Common myeloid progenitor, CD34-positive (primary cell): ENCODE measurements at regions not wholly inside any gene's neighbourhood (a gene's known extent, or its start where the extent isn't known, plus 50 kb on each side); places are given as distances from the start of the nearest gene placed in this dataset.

Source experiments
- CTCF ChIA-PET: fragments of 350-600 bp; sonication (Branson Sonifier 250); formaldehyde crosslinking; loops from one replicate; lab custom pipeline; 2021; ENCODE audit warnings: antibody characterized with exemption; lab: Charles Lee
- POLR2A ChIA-PET: fragments of 350-600 bp; sonication (Branson Sonifier 250); formaldehyde crosslinking; loops from one replicate; lab custom pipeline; 2021; ENCODE audit warnings: antibody characterized with exemption; lab: Charles Lee
- DNase-seq, 3 donors: peaks; one replicate each; pipeline versions ENCODE4 v3.0.0 to v3.0.0-alpha.2; 2013
- H3K27ac ChIP-seq, 2 experiments: 1 replicate in 1 of 2; 2 replicates in 1 of 2; pipeline ENCODE4 v1.7.0; 2013; ENCODE audit warnings: inconsistent platforms in 2 of 2, low read length in 2 of 2, mild to moderate bottlenecking in 2 of 2, low read depth in 1 of 2, moderate library complexity in 1 of 2; ENCODE audit not compliant: severe bottlenecking in 2 of 2, insufficient read depth in 1 of 2, poor library complexity in 1 of 2
- H3K27me3 ChIP-seq, 5 experiments: replicated peaks in 2 of 5; 1 replicate in 3 of 5; 2 replicates in 2 of 5; pipeline versions ENCODE4 v1.6.1 to v1.7.0; 2013; ENCODE audit warnings: low read length in 4 of 5, mild to moderate bottlenecking in 2 of 5, moderate library complexity in 2 of 5, inconsistent platforms in 1 of 5; ENCODE audit not compliant: insufficient read depth in 5 of 5, control insufficient read depth in 4 of 5
- H3K36me3 ChIP-seq, 4 experiments: 1 replicate in 2 of 4; 2 replicates in 2 of 4; pipeline versions ENCODE4 v1.6.1 to v1.7.0; 2013; ENCODE audit warnings: low read length in 3 of 4, control low read depth in 1 of 4, mild to moderate bottlenecking in 1 of 4; ENCODE audit not compliant: control insufficient read depth in 4 of 4, insufficient read depth in 4 of 4
- H3K4me1 ChIP-seq, 4 experiments: 1 replicate in 3 of 4; 2 replicates in 1 of 4; pipeline versions ENCODE4 v1.6.1 to v1.7.1; 2013; ENCODE audit warnings: low read length in 3 of 4, mild to moderate bottlenecking in 3 of 4, control low read depth in 1 of 4, inconsistent platforms in 1 of 4, moderate library complexity in 1 of 4; ENCODE audit not compliant: control insufficient read depth in 4 of 4, insufficient read depth in 4 of 4; ENCODE audit errors: control extremely low read depth in 1 of 4
- H3K4me3 ChIP-seq, 7 experiments: 1 replicate in 4 of 7; 2 replicates in 3 of 7; pipeline versions ENCODE4 v1.5.1 to v1.7.0; 2013; ENCODE audit warnings: mild to moderate bottlenecking in 7 of 7, low read length in 6 of 7, moderate library complexity in 6 of 7, inconsistent platforms in 2 of 7, low read depth in 2 of 7, control low read depth in 1 of 7; ENCODE audit not compliant: insufficient read depth in 4 of 7, control insufficient read depth in 1 of 7; ENCODE audit errors: extremely low read depth in 1 of 7
- H3K9me3 ChIP-seq, 5 experiments: 1 replicate in 4 of 5; 2 replicates in 1 of 5; pipeline versions ENCODE4 v1.6.1 to v1.7.1; 2013; ENCODE audit warnings: low read length in 4 of 5, mild to moderate bottlenecking in 2 of 5, inconsistent platforms in 1 of 5, low read depth in 1 of 5, moderate library complexity in 1 of 5; ENCODE audit not compliant: control insufficient read depth in 4 of 5, insufficient read depth in 2 of 5; ENCODE audit errors: control extremely low read depth in 1 of 5
- WGBS: methylation state at CpG from one replicate; pipeline ENCODE4 v1.1.5; 2013; ENCODE audit not compliant: insufficient coverage; 5-methylcytosine and 5-hydroxymethylcytosine counted together

- 92% methylated on average over 7 of the region's 7 CpGs for WGBS
- DNase-seq = no peak
- H3K4me1 ChIP-seq = peaks cover 26 to 74% (median 45%) of the 10 kb centered on the region in 4 experiments
- H3K36me3 ChIP-seq = no peaks in the 10 kb centered on the region
- H3K27ac ChIP-seq = no peak overlapping the region
- ChIA-PET CTCF (no interaction called here), POLR2A (no interaction called here)
- peaks cover 0 to under 1% (median 0%) of the 10 kb centered on the region in 5 experiments for H3K9me3 ChIP-seq
- H3K4me3 ChIP-seq = no peak overlapping the region
- H3K27me3 ChIP-seq = no peaks in the 10 kb centered on the region
These were observed 68.0 kb upstream of the TNS3 start for GRCh38 chr7:47649919-47650318.

- peak overlapping the region in 1 of 7 experiments; percentile 17 for H3K4me3 ChIP-seq
- no peaks in the 10 kb centered on the region for H3K36me3 ChIP-seq
- ChIA-PET CTCF (interaction anchor here (1.3 to 2.4 kb wide), 4 partner anchors 10 to 141 kb away, joined by 3 to 7 read pairs (median 4); no protein-coding TSS in a partner anchor), POLR2A (interaction anchor here (0.8 kb wide), 1 partner anchor 64 kb away, joined by 6 read pairs; no protein-coding TSS in a partner anchor)
- peaks cover 0 to 10% (median 1%) of the 10 kb centered on the region in 5 experiments for H3K9me3 ChIP-seq
- H3K27ac ChIP-seq = no peak overlapping the region
- peak in 2 of 3 donors; percentile 65 to 77 for DNase-seq
- H3K27me3 ChIP-seq = no peaks in the 10 kb centered on the region
- 22% methylated on average over 3 of the region's 7 CpGs for WGBS
- H3K4me1 ChIP-seq = peaks cover 22 to 67% (median 40%) of the 10 kb centered on the region in 4 experiments
These were observed 66.5 kb upstream of the TNS3 start for GRCh38 chr7:47648275-47648925.

- Histone ChIP-seq H3K27me3 (no peaks in the 10 kb centered on the region), H3K27ac (no peak overlapping the region), H3K4me1 (peaks cover 22 to 62% (median 39%) of the 10 kb centered on the region in 4 experiments), H3K4me3 (peak overlapping the region in 3 of 7 experiments; percentile 33 to 61 (median 38)), H3K36me3 (no peaks in the 10 kb centered on the region), H3K9me3 (peaks cover 1 to 12% (median 4%) of the 10 kb centered on the region in 5 experiments)
- WGBS = 100% methylated on average over 1 of the region's 2 CpGs
- no peak for DNase-seq
- ChIA-PET POLR2A (no interaction called here), CTCF (interaction anchor here (1.2 to 2.4 kb wide), 5 partner anchors 10 to 141 kb away, joined by 3 to 7 read pairs (median 4); no protein-coding TSS in a partner anchor)
These were observed 66.0 kb upstream of the TNS3 start for GRCh38 chr7:47647918-47648250.

GRCh38 chr7:47647181-47647917, 65.4 kb upstream of the TNS3 start:
- ChIA-PET CTCF (interaction anchor here (1.2 to 2.4 kb wide), 7 partner anchors 10 to 140 kb away, joined by 3 to 7 read pairs (median 3); no protein-coding TSS in a partner anchor), POLR2A (no interaction called here)
- 27% methylated on average over 9 of the region's 9 CpGs for WGBS
- H3K27me3 ChIP-seq = no peaks in the 10 kb centered on the region
- no peaks in the 10 kb centered on the region for H3K36me3 ChIP-seq
- peak overlapping the region in 4 of 7 experiments; percentile 10 to 61 (median 36) for H3K4me3 ChIP-seq
- peaks cover 22 to 60% (median 39%) of the 10 kb centered on the region in 4 experiments for H3K4me1 ChIP-seq
- no peak overlapping the region for H3K27ac ChIP-seq
- DNase-seq = peak; percentile 52 to 83 (median 73)
- peaks cover 1 to 12% (median 4%) of the 10 kb centered on the region in 5 experiments for H3K9me3 ChIP-seq

GRCh38 chr7:47643716-47644400, 61.9 kb upstream of the TNS3 start:
- H3K27ac ChIP-seq = no peak overlapping the region
- no peaks in the 10 kb centered on the region for H3K36me3 ChIP-seq
- peaks cover 22 to 28% (median 24%) of the 10 kb centered on the region in 4 experiments for H3K4me1 ChIP-seq
- CTCF ChIA-PET = interaction anchor here (2.1 kb wide), 1 partner anchor 49 kb away, joined by 4 read pairs; no protein-coding TSS in a partner anchor
- no peaks in the 10 kb centered on the region for H3K27me3 ChIP-seq
- peak in 1 of 3 donors; percentile 36 for DNase-seq
- POLR2A ChIA-PET = interaction anchor here (0.6 kb wide), 1 partner anchor 70 kb away, joined by 4 read pairs; no protein-coding TSS in a partner anchor
- 100% methylated on average over 1 of the region's 4 CpGs for WGBS
- peaks cover 1 to 12% (median 4%) of the 10 kb centered on the region in 5 experiments for H3K9me3 ChIP-seq
- no peak overlapping the region for H3K4me3 ChIP-seq

- no peak overlapping the region for H3K27ac ChIP-seq
- no peaks in the 10 kb centered on the region for H3K36me3 ChIP-seq
- ChIA-PET CTCF (interaction anchor here (1.0 to 1.2 kb wide), 2 partner anchors 51 to 79 kb away, joined by 3 read pairs; no protein-coding TSS in a partner anchor), POLR2A (no interaction called here)
- H3K4me3 ChIP-seq = no peak overlapping the region
- H3K4me1 ChIP-seq = peaks cover 0 to 10% (median 8%) of the 10 kb centered on the region in 4 experiments
- no peak for DNase-seq
- H3K27me3 ChIP-seq = no peaks in the 10 kb centered on the region
- WGBS = 98% methylated on average over 7 of the region's 8 CpGs
- H3K9me3 ChIP-seq = peaks cover 1 to 12% (median 4%) of the 10 kb centered on the region in 5 experiments
These were observed 58.4 kb upstream of the TNS3 start for GRCh38 chr7:47640265-47640664.
